ENCODE measurements at regions not wholly inside any gene's neighbourhood (a gene's known extent, or its start where the extent isn't known, plus 50 kb on each side); places are given as distances from the start of the nearest gene placed in this dataset.

GRCh38 chr16:6232056-6232455 lies 1100.6 kb upstream of the RBFOX1 start:
- no peak for TF ChIP-seq NR2C2 (CRISPR knock-in tag; IDR thresholded peaks at IDR 0.05; ENCODE audit: borderline replicate concordance)
- no peak for TF ChIP-seq DRAP1 (CRISPR knock-in tag; IDR thresholded peaks at IDR 0.05)
- TF ChIP-seq CSRNP1 (CRISPR knock-in tag; IDR thresholded peaks at IDR 0.05) = no peak
- no peak for TF ChIP-seq GLI4 (CRISPR knock-in tag; IDR thresholded peaks at IDR 0.05; ENCODE audit: borderline replicate concordance)
- no peak for TF ChIP-seq ZNF773 (CRISPR knock-in tag; IDR thresholded peaks at IDR 0.05; ENCODE audit: borderline replicate concordance)
- no peak for TF ChIP-seq ZSCAN30 (CRISPR knock-in tag; IDR thresholded peaks at IDR 0.05)
- no peak for TF ChIP-seq PITX1 (CRISPR knock-in tag; IDR thresholded peaks at IDR 0.05)
- TF ChIP-seq BCL6 (CRISPR knock-in tag; IDR thresholded peaks at IDR 0.05) = no peak
- no peak for TF ChIP-seq ESRRA (CRISPR knock-in tag; IDR thresholded peaks at IDR 0.05; ENCODE audit: low read depth)
- no peak for TF ChIP-seq NPAS2 (CRISPR knock-in tag; IDR thresholded peaks at IDR 0.05; ENCODE audit: borderline replicate concordance)
- TF ChIP-seq ZNF710 (CRISPR knock-in tag; IDR thresholded peaks at IDR 0.05; ENCODE audit: borderline replicate concordance) = no peak
- TF ChIP-seq ZNF333 (CRISPR knock-in tag; IDR thresholded peaks at IDR 0.05; ENCODE audit: borderline replicate concordance) = no peak
- no peak for TF ChIP-seq ADNP (CRISPR knock-in tag; IDR thresholded peaks at IDR 0.05)
- no peak for TF ChIP-seq RBM22 (optimal IDR thresholded peaks at IDR 0.05; ENCODE audit: low read length)
- TF ChIP-seq NFAT5 (CRISPR knock-in tag; IDR thresholded peaks at IDR 0.05) = no peak
- TF ChIP-seq NONO (IDR thresholded peaks at IDR 0.05) = no peak
- no peak for TF ChIP-seq NONO (CRISPR knock-in tag; conservative IDR thresholded peaks at IDR 0.05)
- ATAC-seq (no peak), DNase-seq (ENCODE audit: low spot score) (no peak), FAIRE-seq (no peak)
- H2AFZ ChIP-seq (ENCODE audit: low read length) = no peak overlapping the region
- H3K9ac ChIP-seq (ENCODE audit: insufficient read depth, low read depth, low read length) = no peak overlapping the region
- H3K4me2 ChIP-seq (ENCODE audit: low read depth, low read length) = no peak overlapping the region
- intact Hi-C loops (cut with micrococcal nuclease; ENCODE audit: unreplicated experiment) (no loop called here), in situ Hi-C loops (cut with HindIII; ENCODE audit: extremely low pct_ligation_motif_present, low pct_unique_long_range_greater_than_20kb) (no loop called here)
- no peaks in the 10 kb centered on the region for H4K20me1 ChIP-seq (ENCODE audit: insufficient read depth, low read length)
- no peaks in the 10 kb centered on the region for H3K79me2 ChIP-seq (ENCODE audit: insufficient read depth, low read length)
- H3K27me3 ChIP-seq (ENCODE audit: control insufficient read depth in 1 of 2, insufficient read depth in 2 of 2, low read length in 2 of 2) = no peaks in the 10 kb centered on the region
- no peaks in the 10 kb centered on the region for H3K36me3 ChIP-seq (replicated peaks in 1 of 2; ENCODE audit: control insufficient read depth in 1 of 2, insufficient read depth in 2 of 2, low read length in 2 of 2)
- WGBS (ENCODE audit: low lambda C conversion rate) = 1% methylated on average over 4 of the region's 4 CpGs
- BruUV-seq (replicated peaks) = no TSS peak
- no peak overlapping the region for H3K4me3 ChIP-seq (replicated peaks in 1 of 3; ENCODE audit: insufficient read depth in 1 of 3, low read depth in 2 of 3, low read length in 3 of 3)
- ChIA-PET CTCF (ENCODE audit: low intra/inter-chr PET ratio, low total read pairs) (no interaction called here), POLR2A (no interaction called here)
- no peak overlapping the region for H3K27ac ChIP-seq (ENCODE audit: extremely low read length, insufficient read depth, low read length)
- H3K4me1 ChIP-seq (ENCODE audit: insufficient read depth, low read length) = no peaks in the 10 kb centered on the region
- H3K9me3 ChIP-seq (ENCODE audit: low read length) = no peaks in the 10 kb centered on the region

Measured in HepG2 (cell line).